HG03039 (cell line): ENCODE measurements at regions not wholly inside any gene's neighbourhood (a gene's known extent, or its start where the extent isn't known, plus 50 kb on each side); places are given as distances from the start of the nearest gene placed in this dataset.

Experiments
- ATAC-seq: cut with Tn5 transposase; IDR thresholded peaks from one replicate; pipeline ENCODE4 v1.9.1; 2021; ENCODE audit warnings: mild to moderate bottlenecking, moderate library complexity; ENCODE audit not compliant: unreplicated experiment

GRCh38 chr3:177524742-177525141, 327.5 kb upstream of the TBL1XR1 start:
- no peak for ATAC-seq

- ATAC-seq: no peak
Measured at GRCh38 chr3:177525414-177525813, 328.1 kb upstream of the TBL1XR1 start.

GRCh38 chr3:177525987-177526712, 328.9 kb upstream of the TBL1XR1 start:
- no peak for ATAC-seq

GRCh38 chr3:177527182-177527581, 329.9 kb upstream of the TBL1XR1 start:
- ATAC-seq: no peak

GRCh38 chr3:177528306-177529070, 331.2 kb upstream of the TBL1XR1 start:
- ATAC-seq: no peak

- ATAC-seq: no peak
Measured at GRCh38 chr3:177529071-177529550, 331.8 kb upstream of the TBL1XR1 start.

- no peak for ATAC-seq
Measured at GRCh38 chr3:177529716-177530335, 332.5 kb upstream of the TBL1XR1 start.

- no peak for ATAC-seq
Measured at GRCh38 chr3:177530908-177531307, 333.6 kb upstream of the TBL1XR1 start.

GRCh38 chr3:177536873-177537272, 339.6 kb upstream of the TBL1XR1 start:
- ATAC-seq: no peak

GRCh38 chr3:177537612-177538011, 340.3 kb upstream of the TBL1XR1 start:
- ATAC-seq: no peak

- no peak for ATAC-seq
Measured at GRCh38 chr3:177538048-177538749, 340.9 kb upstream of the TBL1XR1 start.

- ATAC-seq: peak; percentile 81
Measured at GRCh38 chr3:177538750-177539730, 341.8 kb upstream of the TBL1XR1 start.

GRCh38 chr3:177541541-177541940, 344.3 kb upstream of the TBL1XR1 start:
- no peak for ATAC-seq

GRCh38 chr3:177545964-177546363, 348.7 kb upstream of the TBL1XR1 start:
- no peak for ATAC-seq

GRCh38 chr3:177547711-177548350, 350.5 kb upstream of the TBL1XR1 start:
- ATAC-seq: no peak

- no peak for ATAC-seq
Measured at GRCh38 chr3:177550667-177551066, 353.4 kb upstream of the TBL1XR1 start.

GRCh38 chr3:177551431-177551836, 354.2 kb upstream of the TBL1XR1 start:
- no peak for ATAC-seq

- no peak for ATAC-seq
Measured at GRCh38 chr3:177552051-177552450, 354.8 kb upstream of the TBL1XR1 start.

GRCh38 chr3:177553012-177553411, 355.7 kb upstream of the TBL1XR1 start:
- no peak for ATAC-seq
